B cell (primary cell): ENCODE measurements at regions not wholly inside any gene's neighbourhood (a gene's known extent, or its start where the extent isn't known, plus 50 kb on each side); places are given as distances from the start of the nearest gene placed in this dataset.

Source experiments
- EZH2 ChIP-seq: IDR thresholded peaks from 2 replicates; pipeline ENCODE4 v1.6.1; 2012; ENCODE audit warnings: borderline replicate concordance, low read depth, mild to moderate bottlenecking, moderate library complexity, low read length; ENCODE audit not compliant: insufficient read depth, poor library complexity, severe bottlenecking
- TF ChIP-seq, protein P1 (sequence below): fragments of 200-600 bp; IDR thresholded peaks from one replicate; pipeline ENCODE4 v1.8.0; 2022; ENCODE audit warnings: antibody characterized with exemption, mild to moderate bottlenecking

DNA sequence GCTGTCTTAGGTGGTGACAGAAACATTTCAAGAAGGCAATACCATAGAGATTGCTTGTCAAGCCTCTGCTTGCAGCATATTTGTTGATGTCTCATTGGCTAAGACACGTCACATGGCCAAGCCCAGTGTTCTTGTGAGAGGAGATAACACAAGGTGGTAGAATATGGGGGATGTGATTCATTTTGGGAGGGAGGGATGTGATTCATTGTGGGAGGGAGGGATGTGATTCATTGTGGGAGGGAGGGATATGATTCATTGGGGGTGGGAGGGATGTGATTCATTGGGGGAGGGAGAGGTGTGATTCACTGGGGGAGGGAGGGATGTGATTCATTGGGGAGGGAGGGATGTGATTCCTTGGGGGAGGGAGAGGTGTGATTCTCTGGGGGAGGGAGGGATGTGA is 470.5 kb upstream of the SALL1 start:
- TF ChIP-seq, protein P1, sequence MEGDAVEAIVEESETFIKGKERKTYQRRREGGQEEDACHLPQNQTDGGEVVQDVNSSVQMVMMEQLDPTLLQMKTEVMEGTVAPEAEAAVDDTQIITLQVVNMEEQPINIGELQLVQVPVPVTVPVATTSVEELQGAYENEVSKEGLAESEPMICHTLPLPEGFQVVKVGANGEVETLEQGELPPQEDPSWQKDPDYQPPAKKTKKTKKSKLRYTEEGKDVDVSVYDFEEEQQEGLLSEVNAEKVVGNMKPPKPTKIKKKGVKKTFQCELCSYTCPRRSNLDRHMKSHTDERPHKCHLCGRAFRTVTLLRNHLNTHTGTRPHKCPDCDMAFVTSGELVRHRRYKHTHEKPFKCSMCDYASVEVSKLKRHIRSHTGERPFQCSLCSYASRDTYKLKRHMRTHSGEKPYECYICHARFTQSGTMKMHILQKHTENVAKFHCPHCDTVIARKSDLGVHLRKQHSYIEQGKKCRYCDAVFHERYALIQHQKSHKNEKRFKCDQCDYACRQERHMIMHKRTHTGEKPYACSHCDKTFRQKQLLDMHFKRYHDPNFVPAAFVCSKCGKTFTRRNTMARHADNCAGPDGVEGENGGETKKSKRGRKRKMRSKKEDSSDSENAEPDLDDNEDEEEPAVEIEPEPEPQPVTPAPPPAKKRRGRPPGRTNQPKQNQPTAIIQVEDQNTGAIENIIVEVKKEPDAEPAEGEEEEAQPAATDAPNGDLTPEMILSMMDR: no peak
- no peak for TF ChIP-seq EZH2
